Kidney capillary endothelial cell (primary cell): ENCODE measurements at regions not wholly inside any gene's neighbourhood (a gene's known extent, or its start where the extent isn't known, plus 50 kb on each side); places are given as distances from the start of the nearest gene placed in this dataset.
A peak's percentile ranks its signal among the peaks of the same experiment; 100 is the strongest.

Experiments used
- DNase-seq: peaks from one replicate; pipeline ENCODE4 v3.0.0-alpha.2; 2018; ENCODE audit warnings: low spot score

- no peak for DNase-seq
Observed at GRCh38 chr1:175894581-175894980, 151.2 kb upstream of the TNR start.

DNA sequence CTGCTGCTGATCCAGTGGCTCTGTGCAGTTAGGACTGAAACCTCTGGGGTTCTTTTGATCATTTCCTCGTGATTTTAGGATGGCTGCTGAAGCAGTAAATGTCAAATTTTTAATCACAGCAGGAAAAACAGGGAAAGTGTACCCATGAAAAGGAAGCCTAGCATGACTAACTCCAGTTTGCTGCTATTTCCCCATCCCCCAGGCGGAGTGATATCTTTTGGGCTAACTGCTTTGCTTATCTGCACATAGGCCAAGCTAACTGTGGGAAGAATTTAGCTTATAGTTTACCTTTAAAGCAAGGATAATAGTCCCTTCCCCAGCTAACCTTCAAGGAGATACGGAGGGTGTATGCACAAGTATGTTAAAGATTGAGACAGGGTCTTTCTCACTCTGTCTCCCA lies 149.8 kb upstream of the TNR start:
- DNase-seq, result peak; percentile 30

DNA sequence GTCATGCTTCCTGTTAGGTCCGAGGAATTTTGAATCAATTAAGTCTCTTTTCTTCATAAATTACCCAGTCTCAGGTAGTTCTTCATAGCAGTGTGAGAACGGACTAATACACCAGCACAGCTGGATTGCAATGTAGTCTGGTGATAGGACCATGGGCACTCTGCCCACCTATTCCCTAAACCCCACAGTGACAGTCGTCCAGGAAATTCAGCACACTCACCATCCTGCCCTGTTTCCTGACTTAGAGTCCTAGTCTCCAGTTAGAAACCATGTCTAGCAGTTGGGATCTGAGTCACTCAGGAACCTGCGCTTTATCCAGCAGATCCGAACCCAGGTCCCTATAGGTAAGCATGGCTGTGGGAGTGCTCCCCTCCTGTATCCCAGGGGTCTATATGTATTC lies 149.3 kb upstream of the TNR start:
- peak; percentile 83 for DNase-seq

DNA sequence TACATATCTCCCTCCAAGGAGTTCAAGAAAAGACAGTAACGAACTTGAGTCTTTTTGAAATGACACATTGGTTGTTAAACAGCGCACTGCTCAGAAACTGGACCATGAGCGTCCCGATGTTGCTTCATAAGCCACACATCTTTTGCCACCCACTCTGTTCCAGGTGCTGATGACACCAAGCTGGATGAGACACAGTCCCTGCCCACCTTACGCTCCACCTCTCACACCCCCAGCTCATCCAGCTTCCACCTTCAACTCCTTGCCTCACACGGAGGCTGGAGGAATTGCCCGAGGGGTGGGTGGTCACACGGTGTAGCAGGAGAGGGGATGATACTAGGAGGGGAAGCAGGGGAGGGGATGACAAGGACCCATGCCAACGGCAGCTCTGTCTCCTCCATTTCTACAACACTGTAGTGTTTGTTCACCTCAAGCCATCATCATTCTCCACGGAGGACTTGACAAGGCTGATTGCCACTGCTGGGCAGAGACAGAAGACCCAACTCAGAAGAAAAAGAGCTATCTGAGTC lies 148.5 kb upstream of the TNR start:
- DNase-seq, result no peak

DNA sequence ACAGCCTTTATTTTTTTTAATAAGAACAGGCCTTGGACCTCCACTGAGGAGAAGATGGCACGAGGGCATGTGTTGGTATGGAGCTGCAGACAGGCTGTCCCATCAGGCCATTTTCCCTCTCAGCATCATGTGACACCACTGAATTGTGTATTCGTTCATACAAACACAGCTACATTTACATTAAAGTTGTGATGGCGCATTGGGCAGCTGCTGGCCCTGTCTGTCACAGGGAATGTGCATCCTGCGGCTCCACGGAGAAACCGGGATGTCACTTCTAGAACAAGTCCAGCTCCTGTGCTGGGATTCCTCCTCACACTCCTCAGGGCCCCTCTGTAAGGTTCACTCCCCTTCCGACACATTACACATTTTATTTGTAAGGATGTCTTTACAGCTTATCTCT lies 147.6 kb upstream of the TNR start:
- DNase-seq, result no peak

DNA sequence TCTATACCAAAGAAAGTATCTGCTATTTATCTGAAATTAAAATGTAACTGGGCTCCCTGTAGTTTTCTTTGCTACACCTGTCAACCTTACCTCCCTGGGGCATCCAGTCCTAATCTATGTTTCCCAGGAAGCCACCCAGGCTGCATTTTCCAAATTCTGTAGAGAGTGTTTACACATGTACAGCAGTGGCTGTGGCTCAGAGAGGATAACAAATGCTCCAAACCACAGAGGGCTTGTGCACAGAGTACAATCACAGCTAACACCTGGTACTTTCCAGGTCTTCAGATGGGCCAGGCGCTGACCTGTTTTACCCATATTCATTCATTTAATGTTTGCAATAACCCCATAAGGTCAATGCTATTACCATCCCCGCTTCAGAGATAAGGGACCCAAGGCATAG lies 146.5 kb upstream of the TNR start:
- DNase-seq, result no peak

- no peak for DNase-seq
Observed at GRCh38 chr1:175888996-175889395, 145.6 kb upstream of the TNR start.

- peak; percentile 51 for DNase-seq
Observed at GRCh38 chr1:175887981-175888428, 144.6 kb upstream of the TNR start.

- no peak for DNase-seq
Observed at GRCh38 chr1:175887521-175887920, 144.1 kb upstream of the TNR start.

- DNase-seq, result peak; percentile 7
Observed at GRCh38 chr1:175885326-175885725, 141.9 kb upstream of the TNR start.

GRCh38 chr1:175884369-175884768 lies 141.0 kb upstream of the TNR start:
- no peak for DNase-seq

DNA sequence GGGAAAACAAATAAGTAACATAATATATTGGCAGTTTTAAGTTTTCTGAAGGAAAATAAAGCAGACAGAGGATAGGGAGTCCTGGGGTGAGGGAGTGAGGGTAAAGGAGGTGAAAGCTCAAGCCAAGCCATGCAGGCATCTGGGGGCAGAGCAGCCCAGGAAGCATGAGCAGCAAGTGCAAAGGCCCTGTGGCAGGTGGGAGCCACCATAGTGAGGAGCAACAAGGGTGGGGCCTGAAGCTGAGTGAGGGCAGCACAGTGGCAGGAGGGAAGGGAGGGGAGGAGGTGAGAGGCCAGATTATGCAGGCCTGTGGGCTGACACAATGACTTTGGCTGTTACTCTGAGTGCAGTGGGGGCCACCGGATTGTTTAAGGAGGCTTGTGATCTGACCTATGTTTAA lies 138.8 kb upstream of the TNR start:
- DNase-seq, result no peak

- no peak for DNase-seq
Observed at GRCh38 chr1:175881246-175881976, 138.0 kb upstream of the TNR start.

GRCh38 chr1:175878775-175879174 lies 135.4 kb upstream of the TNR start:
- DNase-seq, result no peak

GRCh38 chr1:175877939-175878737 lies 134.7 kb upstream of the TNR start:
- DNase-seq, result no peak

- DNase-seq, result no peak
Observed at GRCh38 chr1:175875556-175875955, 132.2 kb upstream of the TNR start.

DNA sequence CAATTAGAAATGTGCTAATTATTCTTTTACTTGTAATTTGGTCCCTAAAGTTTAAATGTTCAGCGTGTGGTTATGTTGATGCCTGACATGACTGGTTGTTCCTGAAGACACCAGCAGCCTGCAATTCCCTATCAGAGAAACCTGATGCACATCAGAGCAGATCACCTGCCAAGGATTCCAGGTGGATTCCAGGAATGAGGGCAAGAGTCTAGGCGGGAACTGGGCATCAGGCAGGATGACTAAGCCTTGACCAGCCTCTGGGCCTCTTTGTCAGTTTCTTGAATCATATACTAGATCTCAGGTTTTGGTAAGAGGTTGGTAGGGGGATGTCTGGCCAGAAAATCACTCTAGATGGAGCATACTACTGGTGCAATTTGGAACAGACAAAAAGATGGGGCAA lies 130.7 kb upstream of the TNR start:
- no peak for DNase-seq

GRCh38 chr1:175873290-175873935 lies 130.0 kb upstream of the TNR start:
- DNase-seq, result no peak

DNA sequence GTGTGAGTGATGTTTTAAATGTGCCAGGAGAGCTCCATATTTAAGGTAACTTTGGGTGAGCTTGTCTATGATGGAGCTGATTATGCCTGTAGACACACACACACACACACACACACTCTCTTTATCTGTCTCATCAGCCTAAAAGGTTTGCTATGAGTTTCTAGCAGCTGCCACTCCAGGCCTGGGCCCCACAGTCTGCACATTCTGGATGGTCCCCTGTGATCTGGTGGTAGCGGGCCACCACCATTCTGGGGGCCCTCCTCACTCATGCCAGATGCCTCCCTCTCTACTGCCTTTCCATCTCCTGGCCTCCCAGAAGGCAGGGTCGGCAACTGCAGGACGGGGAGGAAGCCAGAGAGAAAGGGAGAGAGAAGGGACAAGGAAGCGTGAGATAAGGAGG lies 129.2 kb upstream of the TNR start:
- no peak for DNase-seq

DNA sequence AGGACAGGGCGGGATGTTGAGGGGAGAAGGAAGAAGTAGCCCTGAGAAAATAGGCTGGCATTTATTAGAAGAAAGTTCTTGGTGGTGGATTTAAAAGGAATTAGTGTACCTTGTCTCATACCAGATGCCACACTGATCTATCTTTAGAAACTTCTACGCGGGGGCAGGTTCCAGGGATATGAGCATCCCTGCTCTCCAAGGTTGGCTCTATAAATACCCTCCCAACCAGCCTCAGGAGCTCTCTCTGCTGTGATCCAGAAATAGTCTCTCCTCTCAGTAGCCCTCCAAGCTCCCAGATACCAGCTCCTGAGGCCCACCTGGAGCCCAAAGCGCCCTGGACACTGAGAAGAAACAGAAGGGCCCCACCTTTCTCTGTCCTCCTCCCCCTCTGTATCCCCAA lies 128.3 kb upstream of the TNR start:
- DNase-seq, result no peak

- DNase-seq, result no peak
Observed at GRCh38 chr1:175870217-175870616, 126.8 kb upstream of the TNR start.

DNA sequence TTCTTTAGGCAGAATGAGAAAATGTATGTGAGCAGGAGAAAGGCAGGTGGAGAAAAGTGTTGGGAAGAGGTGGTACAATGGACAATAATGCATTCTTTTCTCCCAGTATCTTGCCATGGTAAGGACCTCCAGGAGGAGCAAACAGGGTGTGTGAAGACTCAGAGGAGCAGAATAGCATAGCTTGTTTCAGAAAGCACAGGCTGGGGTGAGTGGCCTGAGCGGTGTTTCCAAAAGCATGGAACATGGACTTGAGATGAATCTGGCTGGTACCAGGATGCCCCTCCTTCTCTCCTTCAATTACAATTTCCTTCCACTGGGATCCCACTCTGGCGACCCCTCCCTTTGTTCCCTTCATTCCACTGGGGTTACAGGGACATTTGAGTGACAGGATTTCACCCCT lies 123.4 kb upstream of the TNR start:
- DNase-seq, result no peak
